Stomach (tissue), 4 donors: ENCODE measurements at regions not wholly inside any gene's neighbourhood (a gene's known extent, or its start where the extent isn't known, plus 50 kb on each side); places are given as distances from the start of the nearest gene placed in this dataset.

Source experiments
- CTCF ChIP-seq, 7 experiments: fragments of 450-650 bp in 4 of 7; fragments of 200-600 bp in 3 of 7; sonication (generic) in 3 of 7; IDR thresholded peaks; one replicate each; pipeline ENCODE4 v1.5.1; 2016 to 2019; ENCODE audit warnings: antibody characterized with exemption in 7 of 7, control low read depth in 2 of 7, mild to moderate bottlenecking in 1 of 7
- EP300 ChIP-seq: sonication (generic); formaldehyde crosslinking; IDR thresholded peaks from one replicate; pipeline ENCODE4 v1.6.1; 2017; ENCODE audit warnings: antibody characterized with exemption
- POLR2A ChIP-seq, 4 donors: fragments of 450-650 bp; IDR thresholded peaks; one replicate each; pipeline ENCODE4 v1.6.1; 2016; ENCODE audit warnings: antibody characterized with exemption in 4 of 4, control low read depth in 2 of 4, mild to moderate bottlenecking in 1 of 4, moderate library complexity in 1 of 4
- POLR2AphosphoS5 ChIP-seq, 3 donors: sonication (generic); formaldehyde crosslinking; IDR thresholded peaks; one replicate each; pipeline ENCODE4 v1.6.1; 2016; ENCODE audit warnings: antibody characterized with exemption in 3 of 3

GRCh38 chr9:7500521-7500920 is 299.1 kb downstream of the DMAC1 start:
- no peak for TF ChIP-seq EP300
- TF ChIP-seq CTCF (IDR thresholded peaks at IDR 0.05) = no peak
- TF ChIP-seq POLR2AphosphoS5 (IDR thresholded peaks at IDR 0.05) = no peak
- no peak for TF ChIP-seq POLR2A (IDR thresholded peaks at IDR 0.05)
